ENCODE measurements at regions not wholly inside any gene's neighbourhood (a gene's known extent, or its start where the extent isn't known, plus 50 kb on each side); places are given as distances from the start of the nearest gene placed in this dataset.

DNA sequence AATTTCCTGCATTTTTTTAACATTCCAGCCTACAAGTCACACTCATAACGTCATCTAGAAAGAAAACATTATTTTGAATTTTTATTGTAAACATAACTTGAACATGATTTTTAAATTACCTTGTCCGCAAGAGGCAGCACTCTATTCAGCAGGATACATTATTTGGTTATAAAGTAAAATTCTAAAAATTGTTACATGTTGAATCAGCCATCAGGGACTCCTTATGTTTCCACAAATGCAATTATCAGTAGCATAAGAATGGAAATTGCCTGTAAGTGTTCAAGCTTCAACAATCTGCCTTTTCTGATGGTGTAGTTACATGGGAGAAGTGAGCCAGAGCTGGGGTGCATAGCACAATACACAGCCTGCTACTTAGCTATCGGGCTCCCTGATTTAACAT, 97.5 kb downstream of the ZNF365 start:
- DNase-seq = no peak
- H3K27me3 Mint-ChIP-seq (ENCODE audit: low read depth) = no peaks in the 10 kb centered on the region; the same call in 1 of the 2 replicates

More for the DNA sequence above, 97.5 kb downstream of the ZNF365 start:
- H3K14ac ChIP-seq (ENCODE audit: insufficient read depth, low read length) = no peak overlapping the region
- no peaks in the 10 kb centered on the region for H3K23me2 ChIP-seq (ENCODE audit: insufficient read length, low read depth, low read length, poor library complexity, severe bottlenecking)
- H3K4me1 Mint-ChIP-seq = peaks cover 0 to 4% of the 10 kb centered on the region in 2 experiments; a peak in 2 of 4 replicates
- no peaks in the 10 kb centered on the region for H3K79me2 ChIP-seq (ENCODE audit: insufficient read depth, low read length)
- no peak overlapping the region for H3K4me2 ChIP-seq (ENCODE audit: insufficient read depth, insufficient read length, low read length)
- H3K79me1 ChIP-seq (ENCODE audit: insufficient read depth, low read depth, low read length, poor library complexity, severe bottlenecking) = no peaks in the 10 kb centered on the region
- no peak overlapping the region for H3K4me3 Mint-ChIP-seq
- H2BK120ac ChIP-seq (ENCODE audit: low read depth, low read length, poor library complexity, severe bottlenecking) = no peak overlapping the region
- H3K23ac ChIP-seq (ENCODE audit: insufficient read length, low read depth, low read length) = no peak overlapping the region
- no peaks in the 10 kb centered on the region for H3K4me1 ChIP-seq (ENCODE audit: insufficient read depth, low read length)
- no peaks in the 10 kb centered on the region for H3K9me3 Mint-ChIP-seq
- no CpG with 5 or more reads among the region's 3 CpGs for WGBS (ENCODE audit: extremely low coverage, insufficient read length, low lambda C conversion rate)
- H3T11ph ChIP-seq (ENCODE audit: low read length) = no peak overlapping the region
- H3K27ac Mint-ChIP-seq = no peak overlapping the region
- no peak overlapping the region for H4K91ac ChIP-seq (ENCODE audit: insufficient read length, low read depth, low read length)
- no peak overlapping the region for H2BK5ac ChIP-seq (ENCODE audit: insufficient read length, low read length)
- no peak overlapping the region for H3K56ac ChIP-seq (ENCODE audit: insufficient read length, low read depth, low read length)
- H2BK15ac ChIP-seq (ENCODE audit: low read depth, low read length) = no peak overlapping the region
- H4K20me1 ChIP-seq (ENCODE audit: control insufficient read depth, insufficient read depth, insufficient read length) = no peaks in the 10 kb centered on the region
- H3K18ac ChIP-seq (ENCODE audit: insufficient read length, low read depth, low read length) = no peak overlapping the region
- H3K9me3 ChIP-seq (ENCODE audit: control insufficient read depth, low read depth, low read length) = no peaks in the 10 kb centered on the region
- no peak overlapping the region for H4K5ac ChIP-seq (ENCODE audit: insufficient read length, low read depth, low read length)
- H3K36me3 Mint-ChIP-seq (ENCODE audit: insufficient read depth in 1 of 3, low read depth in 3 of 3) = no peaks in the 10 kb centered on the region
- no peaks in the 10 kb centered on the region for H3K27me3 ChIP-seq (ENCODE audit: insufficient read depth, low read length)
- no peak overlapping the region for H3K9ac ChIP-seq (ENCODE audit: extremely low read depth, insufficient read length, low read length)
- no peak overlapping the region for H3K4ac ChIP-seq (ENCODE audit: low read depth, low read length)
- no peak overlapping the region for H2BK12ac ChIP-seq (ENCODE audit: insufficient read length, low read depth, low read length)
- no peak overlapping the region for H4K8ac ChIP-seq (replicated peaks; ENCODE audit: insufficient read length, low read depth, low read length)
- H3K27ac ChIP-seq (ENCODE audit: insufficient read length, low read depth, low read length) = no peak overlapping the region
- H2AK5ac ChIP-seq (ENCODE audit: insufficient read length, low read length) = no peak overlapping the region
- H2BK20ac ChIP-seq (ENCODE audit: low read depth, low read length, poor library complexity, severe bottlenecking) = no peak overlapping the region
- TF ChIP-seq, protein P1, sequence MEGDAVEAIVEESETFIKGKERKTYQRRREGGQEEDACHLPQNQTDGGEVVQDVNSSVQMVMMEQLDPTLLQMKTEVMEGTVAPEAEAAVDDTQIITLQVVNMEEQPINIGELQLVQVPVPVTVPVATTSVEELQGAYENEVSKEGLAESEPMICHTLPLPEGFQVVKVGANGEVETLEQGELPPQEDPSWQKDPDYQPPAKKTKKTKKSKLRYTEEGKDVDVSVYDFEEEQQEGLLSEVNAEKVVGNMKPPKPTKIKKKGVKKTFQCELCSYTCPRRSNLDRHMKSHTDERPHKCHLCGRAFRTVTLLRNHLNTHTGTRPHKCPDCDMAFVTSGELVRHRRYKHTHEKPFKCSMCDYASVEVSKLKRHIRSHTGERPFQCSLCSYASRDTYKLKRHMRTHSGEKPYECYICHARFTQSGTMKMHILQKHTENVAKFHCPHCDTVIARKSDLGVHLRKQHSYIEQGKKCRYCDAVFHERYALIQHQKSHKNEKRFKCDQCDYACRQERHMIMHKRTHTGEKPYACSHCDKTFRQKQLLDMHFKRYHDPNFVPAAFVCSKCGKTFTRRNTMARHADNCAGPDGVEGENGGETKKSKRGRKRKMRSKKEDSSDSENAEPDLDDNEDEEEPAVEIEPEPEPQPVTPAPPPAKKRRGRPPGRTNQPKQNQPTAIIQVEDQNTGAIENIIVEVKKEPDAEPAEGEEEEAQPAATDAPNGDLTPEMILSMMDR (conservative IDR thresholded peaks at IDR 0.05) = no peak
- H2AFZ ChIP-seq (ENCODE audit: low read length) = no peak overlapping the region

All from H9 (cell line).